Body of pancreas (tissue), 4 donors: ENCODE measurements at regions not wholly inside any gene's neighbourhood (a gene's known extent, or its start where the extent isn't known, plus 50 kb on each side); places are given as distances from the start of the nearest gene placed in this dataset.
"Not testable (repeated sequence)": the region's sequence is repeated elsewhere in the genome, so short reads cannot be mapped to it uniquely, and the experiment has no call there.

ENCODE experiments used
- ATAC-seq: fragments of 150-250 bp; one replicate; pipeline ENCODE4 v1.9.1; 2016
- DNase-seq, 4 donors: peaks; one replicate each; pipeline ENCODE4 v3.0.0-alpha.2; 2019
- H3K27ac ChIP-seq, 4 donors: fragments of 200-600 bp; sonication (generic); 1 replicate in 3 of 4; 2 replicates in 1 of 4; pipeline versions ENCODE4 v1.5.1 to v1.6.1; 2016 to 2019; ENCODE audit warnings: mild to moderate bottlenecking in 1 of 4, mixed read lengths in 1 of 4, moderate library complexity in 1 of 4
- H3K27me3 ChIP-seq, 2 donors: fragments of 200-600 bp; sonication (generic); one replicate each; pipeline ENCODE4 v1.6.0; 2016; ENCODE audit warnings: mild to moderate bottlenecking in 1 of 2
- H3K36me3 ChIP-seq, 2 donors: fragments of 200-600 bp; sonication (generic); replicated peaks in 1 of 2; 2 replicates each; pipeline ENCODE4 v1.5.1; 2016; ENCODE audit warnings: low read depth in 2 of 2; ENCODE audit not compliant: insufficient read depth in 1 of 2
- H3K4me1 ChIP-seq: fragments of 200-600 bp; sonication (generic); one replicate; pipeline ENCODE4 v1.6.0; 2016
- H3K4me3 ChIP-seq, 2 donors: fragments of 200-600 bp; sonication (generic); 1 replicate in 1 of 2; 2 replicates in 1 of 2; pipeline ENCODE4 v1.5.1; 2016 to 2019
- H3K9me3 ChIP-seq, 3 donors: fragments of 200-600 bp; sonication (generic); 1 replicate in 2 of 3; 2 replicates in 1 of 3; pipeline ENCODE4 v1.5.1; 2016
- CTCF ChIP-seq, 7 experiments: fragments of 450-650 bp in 4 of 7; fragments of 200-600 bp in 3 of 7; sonication (generic) in 3 of 7; IDR thresholded peaks; one replicate each; pipeline ENCODE4 v1.5.1; 2016 to 2019; ENCODE audit warnings: antibody characterized with exemption in 7 of 7
- POLR2A ChIP-seq, 3 donors: fragments of 450-650 bp; IDR thresholded peaks; one replicate each; pipeline ENCODE4 v1.6.1; 2016; ENCODE audit warnings: antibody characterized with exemption in 3 of 3, mild to moderate bottlenecking in 2 of 3
- WGBS, 2 donors: methylation state at CpG; one replicate each; pipeline ENCODE4 v1.1.5; 2017; 5-methylcytosine and 5-hydroxymethylcytosine counted together
- intact Hi-C: fragments of 100-400 bp; cut with DNase I; formaldehyde crosslinking; loops from one replicate; pipeline ENCODE4 v1.15.1; 2023

DNA sequence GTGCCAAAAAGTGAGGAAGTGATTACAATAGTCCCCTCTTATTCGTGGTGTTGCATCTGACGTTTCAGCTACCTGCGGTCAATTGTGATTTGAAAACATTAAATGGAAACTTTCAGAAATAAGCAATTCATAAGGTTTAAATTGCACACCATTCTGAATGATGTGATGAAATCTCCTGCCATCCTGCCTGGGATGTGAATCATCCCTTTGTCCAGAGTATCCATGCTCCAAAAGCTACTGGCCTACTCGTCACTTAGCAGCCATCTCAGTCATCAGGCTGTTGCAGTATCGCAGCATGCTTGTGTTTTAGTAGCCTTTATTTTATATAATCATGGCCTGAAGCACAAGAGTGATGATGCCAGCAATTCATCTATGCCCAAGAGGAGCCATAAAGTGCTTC, 97.7 kb upstream of the CDCA7L start:
- intact Hi-C loops = no loop called here
- H3K27me3 ChIP-seq = no peaks in the 10 kb centered on the region
- ATAC-seq = no peak
- DNase-seq = no peak
- no peak overlapping the region for H3K4me3 ChIP-seq
- WGBS, 2 donors = 70 to 75% methylated on average over 5 of the region's 5 CpGs
- H3K9me3 ChIP-seq = no peaks in the 10 kb centered on the region
- H3K4me1 ChIP-seq = no peaks in the 10 kb centered on the region
- no peaks in the 10 kb centered on the region for H3K36me3 ChIP-seq
- TF ChIP-seq POLR2A (IDR thresholded peaks at IDR 0.05) = no peak
- TF ChIP-seq CTCF (IDR thresholded peaks at IDR 0.05) = no peak
- H3K27ac ChIP-seq = no peak overlapping the region

- DNase-seq (no peak), ATAC-seq (no peak)
- Histone ChIP-seq H3K4me1 (no peaks in the 10 kb centered on the region), H3K36me3 (no peaks in the 10 kb centered on the region), H3K4me3 (no peak overlapping the region), H3K27ac (no peak overlapping the region), H3K9me3 (no peaks in the 10 kb centered on the region), H3K27me3 (no peaks in the 10 kb centered on the region)
- TF ChIP-seq POLR2A (IDR thresholded peaks at IDR 0.05) (no peak), CTCF (IDR thresholded peaks at IDR 0.05) (no peak)
- intact Hi-C loops = no loop called here
- 53 to 69% methylated on average over 4 of the region's 4 CpGs for WGBS, 2 donors
Measured at GRCh38 chr7:22040923-22041595, 95.4 kb upstream of the CDCA7L start.

DNA sequence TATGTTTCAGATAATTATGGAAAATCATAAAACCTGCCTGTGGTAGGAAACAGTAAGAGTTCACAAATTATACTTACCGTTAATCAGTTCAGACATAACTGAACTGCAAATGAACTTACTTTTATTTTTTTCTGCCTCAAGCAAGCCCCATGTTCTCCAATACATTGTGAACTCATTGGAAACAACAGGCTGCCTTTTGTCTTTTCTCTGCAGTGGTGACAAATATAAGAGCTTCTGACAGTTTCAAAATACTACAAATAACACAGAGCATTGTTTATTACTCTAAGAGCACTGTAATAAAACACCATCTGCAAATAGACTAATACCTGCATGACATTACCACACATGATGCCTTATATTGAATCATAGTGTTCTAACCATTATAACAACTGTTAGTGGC, 94.0 kb upstream of the CDCA7L start:
- Histone ChIP-seq H3K27me3 (no peaks in the 10 kb centered on the region), H3K4me1 (no peaks in the 10 kb centered on the region), H3K9me3 (no peaks in the 10 kb centered on the region), H3K27ac (no peak overlapping the region), H3K4me3 (no peak overlapping the region), H3K36me3 (no peaks in the 10 kb centered on the region)
- intact Hi-C loops = no loop called here
- ATAC-seq (no peak), DNase-seq (no peak)
- WGBS, 2 donors = 59 to 78% methylated on average over 1 of the region's 1 CpG
- TF ChIP-seq CTCF (IDR thresholded peaks at IDR 0.05) = no peak

GRCh38 chr7:22032356-22032755, 86.7 kb upstream of the CDCA7L start:
- H3K36me3 ChIP-seq, H3K4me1 ChIP-seq, H3K27ac ChIP-seq, intact Hi-C loops, ATAC-seq, H3K9me3 ChIP-seq, H3K4me3 ChIP-seq, H3K27me3 ChIP-seq, DNase-seq: not testable (repeated sequence)
- 85 to 87% methylated on average over 12 to 26 of the region's 26 CpGs for WGBS, 2 donors

- WGBS, 2 donors = 86 to 100% methylated on average over 5 to 12 of the region's 25 CpGs
Measured at GRCh38 chr7:22028656-22029055, 83.0 kb upstream of the CDCA7L start.

DNA sequence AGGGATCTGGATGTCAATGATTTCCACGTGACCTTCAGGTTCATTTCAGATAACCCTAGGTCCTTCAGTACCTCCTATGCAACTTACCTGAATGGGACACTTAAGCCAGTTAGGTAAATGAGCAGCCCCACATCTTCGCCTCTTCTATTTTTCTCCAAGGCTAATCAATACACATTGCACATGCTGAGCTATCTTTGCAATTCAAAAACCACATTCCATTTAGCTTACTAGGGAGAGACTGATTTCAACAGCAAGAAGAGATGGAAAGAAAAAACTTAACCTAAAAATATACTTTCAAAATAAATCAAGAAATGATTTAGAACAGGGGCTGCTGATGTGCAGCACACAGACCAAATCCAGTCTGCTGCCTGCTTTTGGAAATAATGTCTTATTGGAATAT, 81.8 kb upstream of the CDCA7L start:
- TF ChIP-seq POLR2A (IDR thresholded peaks at IDR 0.05) (no peak), CTCF (IDR thresholded peaks at IDR 0.05) (no peak)
- H3K27ac ChIP-seq = no peak overlapping the region
- ATAC-seq (no peak), DNase-seq (no peak)
- no peaks in the 10 kb centered on the region for H3K9me3 ChIP-seq
- intact Hi-C loops = no loop called here
- 33 to 38% methylated on average over 2 of the region's 2 CpGs for WGBS, 2 donors
- H3K27me3 ChIP-seq = no peaks in the 10 kb centered on the region
- H3K36me3 ChIP-seq = no peaks in the 10 kb centered on the region
- H3K4me1 ChIP-seq = no peaks in the 10 kb centered on the region
- no peak overlapping the region for H3K4me3 ChIP-seq

More at GRCh38 chr7:22028656-22029055, 83.0 kb upstream of the CDCA7L start:
- H3K36me3 ChIP-seq, H3K27me3 ChIP-seq, H3K4me1 ChIP-seq, DNase-seq, H3K9me3 ChIP-seq, H3K4me3 ChIP-seq, H3K27ac ChIP-seq, ATAC-seq, intact Hi-C loops: not testable (repeated sequence)
